NCI-H1694 (cell line): ENCODE measurements at regions not wholly inside any gene's neighbourhood (a gene's known extent, or its start where the extent isn't known, plus 50 kb on each side); places are given as distances from the start of the nearest gene placed in this dataset.

ENCODE experiments used
- DNase-seq: peaks from one replicate; lab custom pipeline; 2025; lab: John Stamatoyannopoulos, UW

GRCh38 chr10:84789026-84789425 lies 460.6 kb downstream of the CCSER2 start:
- DNase-seq: no peak

- DNase-seq: no peak
These were observed 469.9 kb downstream of the CCSER2 start for GRCh38 chr10:84798312-84798711.

GRCh38 chr10:84801156-84801555 lies 472.8 kb downstream of the CCSER2 start:
- DNase-seq: no peak

GRCh38 chr10:84801916-84802315 lies 473.5 kb downstream of the CCSER2 start:
- no peak for DNase-seq

GRCh38 chr10:84805149-84805548 lies 476.8 kb downstream of the CCSER2 start:
- DNase-seq: no peak

- no peak for DNase-seq
These were observed 482.7 kb downstream of the CCSER2 start for GRCh38 chr10:84811113-84811512.

- DNase-seq: peak; percentile 10
These were observed 490.6 kb downstream of the CCSER2 start for GRCh38 chr10:84818961-84819360.

GRCh38 chr10:84820120-84820519 lies 491.7 kb downstream of the CCSER2 start:
- peak; percentile 68 for DNase-seq

- peak; percentile 68 for DNase-seq
These were observed 492.2 kb downstream of the CCSER2 start for GRCh38 chr10:84820596-84820995.

- DNase-seq: no peak
These were observed 494.7 kb downstream of the CCSER2 start for GRCh38 chr10:84822931-84823630.

GRCh38 chr10:84824525-84824924 lies 496.1 kb downstream of the CCSER2 start:
- no peak for DNase-seq

GRCh38 chr10:84825330-84825729 lies 496.9 kb downstream of the CCSER2 start:
- DNase-seq: no peak

- DNase-seq: peak; percentile 43
These were observed 498.3 kb downstream of the CCSER2 start for GRCh38 chr10:84826704-84827103.

GRCh38 chr10:84829131-84829530 lies 500.7 kb downstream of the CCSER2 start:
- no peak for DNase-seq

GRCh38 chr10:84837041-84837812 lies 508.8 kb downstream of the CCSER2 start:
- DNase-seq: no peak

- no peak for DNase-seq
These were observed 509.5 kb downstream of the CCSER2 start for GRCh38 chr10:84837877-84838276.

GRCh38 chr10:84838851-84839250 lies 510.5 kb downstream of the CCSER2 start:
- no peak for DNase-seq

- DNase-seq: peak; percentile 65
These were observed 514.2 kb downstream of the CCSER2 start for GRCh38 chr10:84842593-84842992.

GRCh38 chr10:84844461-84844860 lies 516.1 kb downstream of the CCSER2 start:
- DNase-seq: no peak

- peak; percentile 71 for DNase-seq
These were observed 517.4 kb downstream of the CCSER2 start for GRCh38 chr10:84845628-84846261.

GRCh38 chr10:84846658-84847316 lies 518.4 kb downstream of the CCSER2 start:
- DNase-seq: no peak

- DNase-seq: no peak
These were observed 520.6 kb downstream of the CCSER2 start for GRCh38 chr10:84848967-84849366.
